GM19397 (cell line): ENCODE measurements at regions not wholly inside any gene's neighbourhood (a gene's known extent, or its start where the extent isn't known, plus 50 kb on each side); places are given as distances from the start of the nearest gene placed in this dataset.

Experiments used
- ATAC-seq: cut with Tn5 transposase; IDR thresholded peaks from one replicate; pipeline ENCODE4 v1.9.1; 2021; ENCODE audit warnings: mild to moderate bottlenecking, moderate library complexity; ENCODE audit not compliant: unreplicated experiment

GRCh38 chr1:55662875-55663274 lies 447.7 kb upstream of the USP24 start:
- ATAC-seq: no peak

- ATAC-seq: no peak
Observed at GRCh38 chr1:55658917-55659316, 443.8 kb upstream of the USP24 start.

- no peak for ATAC-seq
Observed at GRCh38 chr1:55654750-55655149, 439.6 kb upstream of the USP24 start.

DNA sequence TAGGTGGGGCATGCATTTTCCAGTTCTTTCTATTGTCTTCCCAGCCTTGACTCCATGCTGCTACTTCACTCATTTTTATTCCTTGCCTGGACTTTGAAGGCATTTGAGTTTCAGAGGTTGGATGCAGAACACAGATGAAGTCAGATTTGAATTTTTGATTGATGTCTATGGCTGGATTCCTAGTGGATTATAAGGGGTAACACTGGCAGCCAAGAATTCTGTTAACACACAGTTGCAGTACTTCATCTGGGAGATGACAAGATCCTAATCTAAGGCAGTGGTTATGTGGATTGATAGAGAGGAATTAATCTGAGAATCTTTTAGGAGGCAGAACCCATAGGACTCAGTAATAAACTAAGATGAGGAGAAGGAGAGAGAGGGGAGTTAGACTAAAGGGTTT lies 439.0 kb upstream of the USP24 start:
- no peak for ATAC-seq

DNA sequence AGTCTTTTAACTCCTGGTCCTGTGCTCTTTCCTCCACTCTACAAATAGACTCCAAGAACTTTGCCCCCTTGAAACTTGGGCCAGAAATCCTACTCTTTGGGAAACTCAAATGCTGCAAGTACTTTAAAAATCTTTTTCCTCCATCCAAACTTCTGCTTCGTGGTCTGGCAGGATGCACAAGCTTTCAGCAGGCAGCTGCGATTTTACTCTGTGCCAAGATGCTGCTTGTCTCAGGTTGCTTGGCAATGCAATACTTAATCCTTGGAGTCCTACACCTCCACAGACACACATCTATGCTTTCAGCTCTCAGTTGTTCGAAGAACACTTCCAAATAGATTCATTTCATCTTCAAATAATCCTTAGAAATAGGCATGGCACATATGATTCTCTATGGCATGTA lies 435.3 kb upstream of the USP24 start:
- no peak for ATAC-seq

GRCh38 chr1:55646181-55646580 lies 431.0 kb upstream of the USP24 start:
- ATAC-seq: no peak

GRCh38 chr1:55645270-55645669 lies 430.1 kb upstream of the USP24 start:
- no peak for ATAC-seq

- ATAC-seq: no peak
Observed at GRCh38 chr1:55641947-55642346, 426.8 kb upstream of the USP24 start.

DNA sequence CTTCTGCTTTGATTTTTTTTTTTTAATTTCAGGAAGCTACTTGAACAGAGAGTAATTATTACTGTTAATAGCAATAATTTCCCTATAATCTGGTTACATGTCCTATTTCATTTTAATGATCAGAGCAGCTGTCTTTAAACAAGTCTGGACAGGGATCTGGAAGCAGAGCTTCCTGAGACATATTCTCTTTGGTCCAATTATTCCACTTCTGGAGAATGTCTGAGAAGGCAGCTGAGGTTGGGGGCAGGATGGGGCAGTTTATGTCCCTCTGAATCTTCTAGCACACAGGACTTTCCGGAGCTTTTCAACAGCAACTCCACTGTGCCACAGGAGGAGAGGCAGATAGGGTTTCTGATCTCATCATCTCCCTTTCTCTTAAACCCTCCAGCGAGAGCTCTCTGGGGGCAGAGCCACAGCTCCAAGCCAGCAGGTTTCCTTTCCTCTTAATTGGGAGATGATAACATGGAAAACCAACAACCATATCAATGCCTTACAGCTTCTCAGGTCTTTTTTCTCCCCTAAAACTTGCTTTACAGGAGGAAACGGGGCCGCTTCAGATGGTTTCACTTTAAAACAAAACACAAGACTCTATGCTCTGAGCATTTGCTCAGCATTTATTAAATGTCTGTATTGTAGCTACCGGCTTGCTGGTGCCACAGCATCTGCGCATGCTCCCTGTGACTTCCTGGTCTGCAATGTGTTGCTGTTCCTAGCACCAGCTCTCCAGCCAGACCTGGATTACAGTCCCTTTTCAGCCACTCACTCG lies 425.7 kb upstream of the USP24 start:
- no peak for ATAC-seq

- no peak for ATAC-seq
Observed at GRCh38 chr1:55639526-55639925, 424.4 kb upstream of the USP24 start.

DNA sequence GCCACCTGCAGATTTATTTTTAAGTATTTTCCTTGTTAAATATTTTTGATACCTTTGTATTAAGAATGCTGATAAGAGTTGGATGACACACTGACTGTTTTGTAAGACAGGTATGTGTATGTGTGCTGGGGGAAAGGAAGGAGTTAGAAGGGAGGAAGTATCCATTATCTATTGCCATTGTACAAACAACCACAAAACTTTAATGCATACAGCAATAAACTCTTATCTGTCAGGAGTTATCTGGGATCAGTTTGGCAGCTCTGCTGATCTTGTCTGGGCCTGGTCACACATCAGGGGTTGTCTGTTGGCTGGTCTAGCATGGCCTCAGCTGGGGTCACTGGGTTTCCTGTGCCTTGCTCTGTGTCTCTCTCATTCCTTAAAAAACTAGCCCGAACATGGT lies 423.9 kb upstream of the USP24 start:
- no peak for ATAC-seq

GRCh38 chr1:55636696-55637095 lies 421.5 kb upstream of the USP24 start:
- no peak for ATAC-seq

GRCh38 chr1:55635856-55636255 lies 420.7 kb upstream of the USP24 start:
- no peak for ATAC-seq

- ATAC-seq: no peak
Observed at GRCh38 chr1:55634516-55634915, 419.4 kb upstream of the USP24 start.

- no peak for ATAC-seq
Observed at GRCh38 chr1:55632906-55633305, 417.7 kb upstream of the USP24 start.

GRCh38 chr1:55632058-55632457 lies 416.9 kb upstream of the USP24 start:
- no peak for ATAC-seq

DNA sequence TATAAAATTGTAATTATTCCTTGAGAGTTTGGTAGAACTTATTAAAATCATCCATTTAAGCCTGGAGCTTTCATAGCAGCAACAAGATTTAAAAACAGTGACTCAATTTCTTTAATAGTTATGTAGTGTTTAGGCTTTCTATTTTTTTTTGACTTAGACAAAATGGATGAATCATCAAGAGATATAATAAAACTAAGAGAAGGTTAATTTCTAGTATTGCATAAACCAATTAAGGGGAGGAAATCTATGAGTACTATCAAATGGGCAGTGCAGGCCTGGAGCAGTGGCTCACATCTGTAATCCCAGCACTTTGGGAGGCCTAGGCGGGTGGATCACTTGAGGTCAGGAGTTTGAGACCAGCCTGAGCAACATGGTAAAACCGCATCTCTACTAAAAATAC lies 416.3 kb upstream of the USP24 start:
- no peak for ATAC-seq

GRCh38 chr1:55626326-55626725 lies 411.2 kb upstream of the USP24 start:
- ATAC-seq: no peak

GRCh38 chr1:55624766-55625165 lies 409.6 kb upstream of the USP24 start:
- no peak for ATAC-seq

DNA sequence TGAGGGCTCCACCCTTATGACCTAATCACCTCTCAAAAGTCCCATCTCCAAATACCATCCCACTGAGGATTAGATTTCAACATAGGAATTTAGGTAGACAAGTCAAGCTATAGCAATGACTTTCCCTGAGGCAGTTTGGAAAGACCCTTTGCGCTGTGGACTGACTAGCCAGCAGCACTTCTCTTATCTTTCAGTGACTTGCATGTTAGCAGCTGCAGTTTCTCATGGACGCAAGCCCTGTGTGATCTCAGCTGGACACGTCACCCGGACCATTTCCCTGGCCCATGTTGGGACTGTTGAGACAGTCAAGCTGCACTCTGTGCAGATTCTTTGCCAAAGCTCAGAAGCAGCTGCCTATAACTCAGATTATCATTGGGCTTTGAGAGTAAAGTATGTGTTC lies 408.1 kb upstream of the USP24 start:
- no peak for ATAC-seq

DNA sequence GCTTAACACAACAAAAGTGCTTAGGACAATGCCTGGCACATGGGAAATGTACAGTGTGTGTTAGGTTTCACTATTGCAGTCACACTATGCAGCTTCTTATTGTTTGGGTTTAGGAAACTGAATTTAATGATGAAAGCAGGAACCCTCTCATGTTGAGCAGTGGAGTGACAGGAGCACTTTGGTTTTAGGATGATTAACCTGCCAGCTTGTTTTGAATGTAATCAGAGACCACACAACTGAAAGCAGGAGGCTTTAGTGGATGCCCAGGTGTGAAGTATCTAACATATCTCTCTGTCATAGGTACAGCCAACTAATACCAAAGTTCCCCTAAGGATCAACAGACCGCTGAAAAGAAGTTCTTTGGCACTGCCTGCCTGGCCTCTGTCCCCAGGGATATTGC lies 406.9 kb upstream of the USP24 start:
- no peak for ATAC-seq

DNA sequence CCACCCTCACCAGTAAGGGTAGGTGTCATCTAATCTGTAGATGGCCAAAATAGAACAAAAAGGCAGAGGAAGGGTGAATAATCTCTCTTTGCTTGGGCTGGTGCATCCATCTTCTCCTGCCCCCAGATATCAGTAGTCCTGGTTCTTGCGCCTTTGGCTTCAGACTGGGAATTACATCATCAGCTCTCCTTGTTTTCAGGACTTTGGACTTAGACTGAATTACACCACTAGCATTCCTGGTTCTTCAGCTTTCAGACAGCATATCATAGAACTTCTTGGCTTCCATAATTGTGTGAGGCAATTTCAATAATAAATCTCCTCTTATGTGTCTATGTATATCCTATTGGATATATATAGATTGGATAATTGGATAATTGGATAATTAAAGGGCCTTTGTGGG lies 403.0 kb upstream of the USP24 start:
- no peak for ATAC-seq

DNA sequence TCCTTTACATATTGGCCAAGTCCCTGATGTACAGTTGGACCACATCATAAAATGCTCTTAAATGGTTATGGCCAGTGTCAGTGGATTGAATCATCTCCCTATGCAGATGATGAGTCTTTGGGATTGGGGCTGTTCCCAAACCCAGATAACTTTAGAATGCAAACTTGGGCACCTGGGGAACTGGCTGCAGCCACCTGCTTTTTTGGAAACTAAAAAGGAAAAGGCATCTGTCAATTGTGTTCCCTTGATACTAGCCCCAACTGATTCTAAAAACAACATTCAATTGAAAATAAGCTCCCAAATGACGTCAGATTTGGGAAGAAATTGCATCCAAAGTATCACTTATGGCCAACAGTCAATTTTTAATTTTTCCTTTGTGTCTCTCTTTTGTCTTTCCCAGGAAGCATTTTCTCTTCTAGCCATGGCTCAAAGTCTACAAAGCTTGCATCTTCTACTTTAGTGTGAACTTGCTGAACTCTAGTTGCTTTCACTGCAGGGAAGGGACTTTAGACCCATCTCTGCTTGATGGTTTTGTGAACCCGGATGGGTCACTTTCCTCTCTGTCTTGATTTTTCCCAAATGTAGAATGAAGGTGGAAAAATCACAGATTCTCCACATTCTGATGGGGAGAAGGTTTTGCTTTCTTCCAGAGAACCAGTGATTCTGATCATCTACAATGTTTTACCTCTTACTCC lies 402.3 kb upstream of the USP24 start:
- ATAC-seq: no peak
